Astrocyte (in vitro differentiated cells and primary cell): ENCODE measurements at regions not wholly inside any gene's neighbourhood (a gene's known extent, or its start where the extent isn't known, plus 50 kb on each side); places are given as distances from the start of the nearest gene placed in this dataset.
"Not testable (repeated sequence)": the region's sequence is repeated elsewhere in the genome, so short reads cannot be mapped to it uniquely, and the experiment has no call there.

Source experiments
- DNase-seq: peaks from one replicate; pipeline ENCODE4 v3.0.0-alpha.2; 2010; ENCODE audit warnings: low read depth
- FAIRE-seq: peaks from 2 replicates; lab custom pipeline; 2011; peaks lifted over from hg19 to GRCh38; lab: Jason Lieb, UNC
- H2AFZ ChIP-seq: 2 replicates; pipeline ENCODE4 v1.6.0; 2012; ENCODE audit warnings: low read depth, low read length, inconsistent platforms
- H3K27ac ChIP-seq: 2 replicates; pipeline ENCODE4 v1.5.1; 2011; ENCODE audit warnings: low read depth, low read length, inconsistent platforms
- H3K27me3 ChIP-seq: 2 replicates; pipeline ENCODE4 v1.6.0; 2011; ENCODE audit warnings: low read length, inconsistent platforms; ENCODE audit not compliant: insufficient read depth
- H3K36me3 ChIP-seq: 2 replicates; pipeline ENCODE4 v1.5.1; 2011; ENCODE audit warnings: low read length, inconsistent platforms; ENCODE audit not compliant: insufficient read depth
- H3K4me1 ChIP-seq: 2 replicates; pipeline ENCODE4 v1.5.1; 2011; ENCODE audit warnings: low read length, inconsistent platforms; ENCODE audit not compliant: insufficient read depth
- H3K4me2 ChIP-seq: 2 replicates; pipeline ENCODE4 v1.6.0; 2012; ENCODE audit warnings: low read length, inconsistent platforms
- H3K4me3 ChIP-seq: 2 replicates; pipeline ENCODE4 v1.5.1; 2011; ENCODE audit warnings: low read depth, mild to moderate bottlenecking, low read length, inconsistent platforms; ENCODE audit not compliant: insufficient read depth
- H3K79me2 ChIP-seq: 2 replicates; pipeline ENCODE4 v1.6.0; 2012; ENCODE audit warnings: mild to moderate bottlenecking, low read length, inconsistent platforms; ENCODE audit not compliant: insufficient read depth
- H3K9ac ChIP-seq: 2 replicates; pipeline ENCODE4 v1.6.0; 2012; ENCODE audit warnings: mild to moderate bottlenecking, low read length, inconsistent platforms
- H3K9me3 ChIP-seq: 2 replicates; pipeline ENCODE4 v1.5.1; 2012; ENCODE audit warnings: low read depth, mild to moderate bottlenecking, low read length, inconsistent platforms; ENCODE audit not compliant: insufficient read depth
- H4K20me1 ChIP-seq: 2 replicates; pipeline ENCODE4 v1.6.0; 2012; ENCODE audit warnings: low read length, inconsistent platforms; ENCODE audit not compliant: insufficient read depth
- H3K27ac Mint-ChIP-seq: one replicate; pipeline ENCODE4 v1.8.0; 2021; ENCODE audit warnings: mild to moderate bottlenecking, mixed read lengths; ENCODE audit not compliant: unreplicated experiment
- H3K27me3 Mint-ChIP-seq: one replicate; pipeline ENCODE4 v1.8.0; 2021; ENCODE audit warnings: low read depth, mixed read lengths; ENCODE audit not compliant: unreplicated experiment
- H3K36me3 Mint-ChIP-seq: one replicate; pipeline ENCODE4 v1.8.0; 2021; ENCODE audit warnings: low read depth, mixed read lengths; ENCODE audit not compliant: unreplicated experiment
- H3K4me1 Mint-ChIP-seq: one replicate; pipeline ENCODE4 v1.8.0; 2021; ENCODE audit warnings: low read depth, mixed read lengths; ENCODE audit not compliant: unreplicated experiment
- H3K4me3 Mint-ChIP-seq: one replicate; pipeline ENCODE4 v1.8.0; 2021; ENCODE audit warnings: mild to moderate bottlenecking, moderate library complexity, mixed read lengths; ENCODE audit not compliant: unreplicated experiment
- H3K9me3 Mint-ChIP-seq: one replicate; pipeline ENCODE4 v1.8.0; 2021; ENCODE audit warnings: mild to moderate bottlenecking, mixed read lengths; ENCODE audit not compliant: unreplicated experiment
- EZH2 ChIP-seq: IDR thresholded peaks from 2 replicates; pipeline ENCODE4 v1.6.1; 2012; ENCODE audit warnings: mild to moderate bottlenecking, low read length, inconsistent platforms; ENCODE audit not compliant: insufficient read depth
- TF ChIP-seq, protein P1 (sequence below): IDR thresholded peaks from 2 replicates; pipeline ENCODE4 v1.5.1; 2011; ENCODE audit warnings: low read depth, mild to moderate bottlenecking, inconsistent platforms, low read length, moderate library complexity; ENCODE audit not compliant: insufficient read depth

DNA sequence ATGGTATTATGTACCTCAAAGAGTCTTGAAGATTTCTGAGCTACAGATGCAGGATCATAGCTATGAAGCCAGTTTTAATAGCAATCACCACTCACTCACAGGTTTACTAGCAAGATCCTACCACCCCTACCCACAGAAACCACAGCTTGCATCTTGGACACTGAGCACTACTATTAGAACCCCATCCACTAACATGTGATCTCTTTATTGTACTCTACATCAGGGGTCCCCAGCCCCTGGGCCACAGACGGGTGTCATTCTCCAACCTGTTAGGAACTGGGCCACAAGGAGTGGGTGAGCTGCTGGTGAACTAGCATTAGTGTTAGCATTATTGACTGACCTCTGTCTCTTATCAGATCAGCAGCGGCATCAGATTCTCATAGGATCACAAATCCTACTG lies 844.8 kb upstream of the CHORDC1 start:
- TF ChIP-seq, protein P1, sequence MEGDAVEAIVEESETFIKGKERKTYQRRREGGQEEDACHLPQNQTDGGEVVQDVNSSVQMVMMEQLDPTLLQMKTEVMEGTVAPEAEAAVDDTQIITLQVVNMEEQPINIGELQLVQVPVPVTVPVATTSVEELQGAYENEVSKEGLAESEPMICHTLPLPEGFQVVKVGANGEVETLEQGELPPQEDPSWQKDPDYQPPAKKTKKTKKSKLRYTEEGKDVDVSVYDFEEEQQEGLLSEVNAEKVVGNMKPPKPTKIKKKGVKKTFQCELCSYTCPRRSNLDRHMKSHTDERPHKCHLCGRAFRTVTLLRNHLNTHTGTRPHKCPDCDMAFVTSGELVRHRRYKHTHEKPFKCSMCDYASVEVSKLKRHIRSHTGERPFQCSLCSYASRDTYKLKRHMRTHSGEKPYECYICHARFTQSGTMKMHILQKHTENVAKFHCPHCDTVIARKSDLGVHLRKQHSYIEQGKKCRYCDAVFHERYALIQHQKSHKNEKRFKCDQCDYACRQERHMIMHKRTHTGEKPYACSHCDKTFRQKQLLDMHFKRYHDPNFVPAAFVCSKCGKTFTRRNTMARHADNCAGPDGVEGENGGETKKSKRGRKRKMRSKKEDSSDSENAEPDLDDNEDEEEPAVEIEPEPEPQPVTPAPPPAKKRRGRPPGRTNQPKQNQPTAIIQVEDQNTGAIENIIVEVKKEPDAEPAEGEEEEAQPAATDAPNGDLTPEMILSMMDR, result no peak
- TF ChIP-seq EZH2, result no peak
- Mint-ChIP-seq H3K36me3 (no peaks in the 10 kb centered on the region), H3K4me1 (peaks cover 2% of the 10 kb centered on the region), H3K27me3 (no peaks in the 10 kb centered on the region), H3K4me3 (no peak overlapping the region), H3K9me3 (no peaks in the 10 kb centered on the region), H3K27ac (no peak overlapping the region)
- H3K9ac ChIP-seq, result no peak overlapping the region
- H3K4me3 ChIP-seq, result no peak overlapping the region
- no peak for FAIRE-seq
- H3K36me3 ChIP-seq, result no peaks in the 10 kb centered on the region
- H3K9me3 ChIP-seq, result no peaks in the 10 kb centered on the region
- no peak overlapping the region for H3K4me2 ChIP-seq
- H3K4me1 ChIP-seq, result no peaks in the 10 kb centered on the region
- no peak overlapping the region for H2AFZ ChIP-seq
- H3K27ac ChIP-seq, result no peak overlapping the region
- no peaks in the 10 kb centered on the region for H3K27me3 ChIP-seq
- no peak for DNase-seq
- no peaks in the 10 kb centered on the region for H3K79me2 ChIP-seq
- H4K20me1 ChIP-seq, result no peaks in the 10 kb centered on the region

DNA sequence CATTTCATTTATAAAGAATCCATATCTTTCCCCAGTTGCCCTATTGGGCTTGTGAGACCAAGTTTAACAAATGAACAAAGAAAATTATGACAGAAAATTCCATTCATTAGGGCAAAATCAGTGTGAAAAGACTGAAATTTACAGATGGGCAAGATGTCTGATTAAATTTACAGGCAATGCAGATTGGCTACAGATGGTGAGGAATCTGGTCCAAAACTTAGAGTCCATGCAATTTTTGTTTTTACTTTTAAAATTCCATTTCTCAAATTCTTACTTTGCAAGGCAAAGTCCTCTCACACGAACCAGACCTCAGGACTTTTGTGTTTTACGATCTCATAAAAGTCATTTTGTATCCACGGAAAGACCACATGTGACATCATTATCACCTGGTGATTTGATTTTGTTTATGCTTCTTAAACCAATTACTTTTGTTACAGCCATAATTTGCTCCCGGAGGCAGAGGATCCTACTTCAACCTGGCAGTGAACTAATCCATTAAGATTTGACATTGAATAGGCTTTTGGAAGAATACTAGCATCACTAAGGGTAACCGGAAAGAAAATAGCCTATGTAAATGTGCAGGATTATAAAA lies 843.7 kb upstream of the CHORDC1 start:
- Mint-ChIP-seq H3K36me3 (no peaks in the 10 kb centered on the region), H3K27ac (no peak overlapping the region), H3K4me3 (no peak overlapping the region), H3K27me3 (no peaks in the 10 kb centered on the region), H3K9me3 (no peaks in the 10 kb centered on the region), H3K4me1 (peaks cover 2% of the 10 kb centered on the region)
- TF ChIP-seq, protein P1, result no peak
- no peak for TF ChIP-seq EZH2
- Histone ChIP-seq H3K4me1 (no peaks in the 10 kb centered on the region), H3K4me3 (no peak overlapping the region), H3K36me3 (no peaks in the 10 kb centered on the region), H3K4me2 (no peak overlapping the region), H4K20me1 (no peaks in the 10 kb centered on the region), H2AFZ (no peak overlapping the region), H3K27ac (no peak overlapping the region), H3K27me3 (no peaks in the 10 kb centered on the region), H3K9ac (no peak overlapping the region), H3K9me3 (no peaks in the 10 kb centered on the region), H3K79me2 (no peaks in the 10 kb centered on the region)
- DNase-seq, result no peak
- FAIRE-seq, result no peak

- not testable (repeated sequence) for H4K20me1 ChIP-seq, H3K9ac ChIP-seq, H3K4me3 Mint-ChIP-seq, H3K4me1 ChIP-seq, H3K27me3 ChIP-seq, H3K36me3 Mint-ChIP-seq, H3K79me2 ChIP-seq, H3K4me1 Mint-ChIP-seq, H2AFZ ChIP-seq, H3K27ac ChIP-seq, H3K4me3 ChIP-seq, H3K27ac Mint-ChIP-seq, H3K4me2 ChIP-seq, FAIRE-seq, H3K9me3 ChIP-seq, H3K36me3 ChIP-seq, H3K27me3 Mint-ChIP-seq, DNase-seq, H3K9me3 Mint-ChIP-seq
These were observed 840.5 kb upstream of the CHORDC1 start for GRCh38 chr11:91063399-91063798.
